ENCODE measurements at regions not wholly inside any gene's neighbourhood (a gene's known extent, or its start where the extent isn't known, plus 50 kb on each side); places are given as distances from the start of the nearest gene placed in this dataset.

DNA sequence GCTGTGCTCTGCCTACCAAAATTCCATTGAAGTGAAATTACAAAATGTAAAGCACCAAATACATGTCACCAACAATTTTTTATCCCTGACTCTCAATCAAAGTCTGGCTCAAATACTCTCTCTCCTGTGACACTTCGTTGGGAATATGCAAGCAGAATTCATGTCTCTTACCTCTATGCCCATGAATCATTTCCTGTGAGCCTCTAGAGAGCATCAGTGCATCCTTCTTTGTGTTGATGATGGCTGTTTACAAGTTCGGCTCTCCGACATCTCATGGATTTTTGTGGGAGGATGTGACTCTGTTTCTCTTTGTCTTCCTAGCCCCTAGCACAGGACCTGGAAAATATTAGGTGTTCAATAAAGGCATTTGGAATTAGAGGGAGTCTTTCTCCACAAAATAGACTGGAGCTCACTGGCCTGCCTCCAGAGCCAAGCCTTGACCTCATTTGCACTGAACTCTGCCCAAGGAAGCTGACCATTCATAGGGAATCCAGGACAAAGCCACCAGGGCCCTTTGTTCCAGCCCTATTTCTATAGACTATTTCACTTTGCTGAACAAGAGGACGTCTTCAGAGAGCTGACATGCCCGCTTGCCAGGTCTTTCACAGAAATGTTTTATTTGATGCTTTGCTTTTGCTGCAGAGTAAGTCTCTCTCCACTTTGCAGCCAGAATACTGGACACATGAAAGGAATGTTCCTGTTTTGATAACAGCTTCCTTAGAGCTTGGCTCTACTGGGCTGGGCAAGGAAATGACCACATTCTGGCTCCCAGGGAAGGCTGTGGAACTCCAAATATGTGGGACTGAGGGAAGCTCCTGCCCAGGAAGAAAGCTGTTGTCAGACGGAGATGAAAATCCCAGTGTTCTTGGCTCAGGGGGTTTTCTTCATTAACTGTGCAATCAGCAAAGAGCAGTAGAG is 194.5 kb upstream of the CDYL start:
- Histone ChIP-seq H3K27ac (peak overlapping the region in 3 of 10 donors; percentile 17 to 59 (median 21)), H3K27me3 (no peaks in the 10 kb centered on the region), H3K4me3 (no peak overlapping the region), H3K9me3 (peaks cover 0 to 23% (median 5%) of the 10 kb centered on the region in 11 donors), H3K36me3 (no peaks in the 10 kb centered on the region), H3K4me1 (peaks cover 0 to 36% (median 10%) of the 10 kb centered on the region in 9 donors)
- ATAC-seq (peak in 7 of 8 donors; percentile 42 to 90 (median 64)), DNase-seq (no peak)
- WGBS, 2 donors = 52 to 68% methylated on average over 6 of the region's 6 CpGs
- intact Hi-C loops (cut with DNase I) = no loop called here
- TF ChIP-seq, protein P1, sequence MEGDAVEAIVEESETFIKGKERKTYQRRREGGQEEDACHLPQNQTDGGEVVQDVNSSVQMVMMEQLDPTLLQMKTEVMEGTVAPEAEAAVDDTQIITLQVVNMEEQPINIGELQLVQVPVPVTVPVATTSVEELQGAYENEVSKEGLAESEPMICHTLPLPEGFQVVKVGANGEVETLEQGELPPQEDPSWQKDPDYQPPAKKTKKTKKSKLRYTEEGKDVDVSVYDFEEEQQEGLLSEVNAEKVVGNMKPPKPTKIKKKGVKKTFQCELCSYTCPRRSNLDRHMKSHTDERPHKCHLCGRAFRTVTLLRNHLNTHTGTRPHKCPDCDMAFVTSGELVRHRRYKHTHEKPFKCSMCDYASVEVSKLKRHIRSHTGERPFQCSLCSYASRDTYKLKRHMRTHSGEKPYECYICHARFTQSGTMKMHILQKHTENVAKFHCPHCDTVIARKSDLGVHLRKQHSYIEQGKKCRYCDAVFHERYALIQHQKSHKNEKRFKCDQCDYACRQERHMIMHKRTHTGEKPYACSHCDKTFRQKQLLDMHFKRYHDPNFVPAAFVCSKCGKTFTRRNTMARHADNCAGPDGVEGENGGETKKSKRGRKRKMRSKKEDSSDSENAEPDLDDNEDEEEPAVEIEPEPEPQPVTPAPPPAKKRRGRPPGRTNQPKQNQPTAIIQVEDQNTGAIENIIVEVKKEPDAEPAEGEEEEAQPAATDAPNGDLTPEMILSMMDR (IDR thresholded peaks at IDR 0.05) = no peak

GRCh38 chr6:4580361-4580760 is 195.8 kb upstream of the CDYL start:
- TF ChIP-seq, protein P1 (IDR thresholded peaks at IDR 0.05) = no peak
- Histone ChIP-seq H3K4me1 (peaks cover 0 to 36% (median 10%) of the 10 kb centered on the region in 9 donors), H3K4me3 (no peak overlapping the region), H3K27me3 (no peaks in the 10 kb centered on the region), H3K36me3 (no peaks in the 10 kb centered on the region), H3K9me3 (peaks cover 0 to 23% (median 5%) of the 10 kb centered on the region in 11 donors), H3K27ac (no peak overlapping the region)
- WGBS, 2 donors = 62 to 90% methylated on average over 1 of the region's 1 CpG
- intact Hi-C loops (cut with DNase I) = no loop called here
- DNase-seq = no peak
- ATAC-seq = no peak

DNA sequence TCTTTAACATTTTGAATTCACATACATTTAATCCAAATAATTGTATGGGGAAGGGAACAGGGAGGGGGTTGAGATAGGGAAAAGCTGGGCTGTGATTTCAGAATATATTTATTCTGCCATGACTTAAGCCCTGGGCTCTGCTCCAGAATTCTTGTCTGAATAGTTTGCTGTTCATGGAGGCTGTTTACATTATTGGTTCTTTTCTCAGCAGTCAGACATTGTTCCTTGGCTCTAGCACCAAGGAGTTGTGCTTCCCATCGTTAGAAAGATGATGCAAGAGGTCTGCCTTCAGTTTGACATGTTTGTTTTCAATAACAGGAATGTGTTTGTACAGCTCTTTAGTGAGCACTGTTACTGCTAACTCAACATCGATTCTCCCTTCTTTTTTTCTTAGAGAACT is 198.8 kb upstream of the CDYL start:
- no peak overlapping the region for H3K4me3 ChIP-seq
- no peaks in the 10 kb centered on the region for H3K36me3 ChIP-seq
- H3K9me3 ChIP-seq = peaks cover 0 to 23% (median 5%) of the 10 kb centered on the region in 11 donors
- H3K27ac ChIP-seq = peak overlapping the region in 2 of 10 donors; percentile 10 to 43
- peaks cover 0 to 18% (median 6%) of the 10 kb centered on the region in 9 donors for H3K4me1 ChIP-seq
- TF ChIP-seq, protein P1 (IDR thresholded peaks at IDR 0.05) = no peak
- no peak for DNase-seq
- no peaks in the 10 kb centered on the region for H3K27me3 ChIP-seq
- peak in 2 of 8 donors; percentile 53 to 56 for ATAC-seq
- intact Hi-C loops (cut with DNase I) = no loop called here
- 16 to 17% methylated on average over 2 of the region's 2 CpGs for whole genome bisulfite sequencing, 2 donors

DNA sequence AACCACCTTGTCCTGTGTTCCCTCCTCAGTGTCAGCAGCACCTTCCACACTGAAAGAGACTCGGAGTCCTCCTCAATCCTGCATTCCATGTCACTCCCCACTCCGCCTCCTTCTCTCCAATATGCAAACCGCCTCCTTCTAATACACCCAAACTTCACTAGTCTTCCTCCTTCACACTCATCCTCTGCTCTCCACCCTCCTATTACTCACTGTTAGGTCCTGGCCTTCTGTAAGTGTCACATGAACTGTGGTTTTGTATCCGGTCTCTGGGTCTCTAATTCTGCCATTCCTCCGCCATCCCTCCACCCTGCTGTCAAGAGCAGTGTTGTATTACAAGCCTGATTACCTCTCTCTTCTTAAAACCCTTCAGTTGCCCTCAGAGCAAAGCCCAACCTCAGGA is 200.5 kb upstream of the CDYL start:
- H3K4me3 ChIP-seq = no peak overlapping the region
- no peak overlapping the region for H3K27ac ChIP-seq
- intact Hi-C loops (cut with DNase I) = no loop called here
- peaks cover 0 to 24% (median 15%) of the 10 kb centered on the region in 11 donors for H3K9me3 ChIP-seq
- WGBS, 2 donors = 96 to 99% methylated on average over 5 of the region's 5 CpGs
- TF ChIP-seq, protein P1 (IDR thresholded peaks at IDR 0.05) = no peak
- peaks cover 0 to 11% (median 0%) of the 10 kb centered on the region in 9 donors for H3K4me1 ChIP-seq
- no peaks in the 10 kb centered on the region for H3K36me3 ChIP-seq
- DNase-seq = no peak
- no peaks in the 10 kb centered on the region for H3K27me3 ChIP-seq
- no peak for ATAC-seq

All from heart right ventricle (tissue), 16 donors.